ENCODE measurements at regions not wholly inside any gene's neighbourhood (a gene's known extent, or its start where the extent isn't known, plus 50 kb on each side); places are given as distances from the start of the nearest gene placed in this dataset.

- Histone ChIP-seq H3K9me3 (ENCODE audit: control insufficient read depth, low read depth, low read length) (no peaks in the 10 kb centered on the region), H4K5ac (ENCODE audit: insufficient read length, low read depth, low read length) (no peak overlapping the region), H3K4ac (ENCODE audit: low read depth, low read length) (no peak overlapping the region), H2BK120ac (ENCODE audit: low read depth, low read length, poor library complexity, severe bottlenecking) (no peak overlapping the region), H2BK12ac (ENCODE audit: insufficient read length, low read depth, low read length) (no peak overlapping the region), H4K20me1 (ENCODE audit: control insufficient read depth, insufficient read depth, insufficient read length) (no peaks in the 10 kb centered on the region), H3K27me3 (ENCODE audit: insufficient read depth, low read length) (no peaks in the 10 kb centered on the region), H3T11ph (ENCODE audit: low read length) (no peak overlapping the region), H2AFZ (ENCODE audit: low read length) (no peak overlapping the region), H2BK15ac (ENCODE audit: low read depth, low read length) (no peak overlapping the region), H3K23me2 (ENCODE audit: insufficient read length, low read depth, low read length, poor library complexity, severe bottlenecking) (no peaks in the 10 kb centered on the region), H4K91ac (ENCODE audit: insufficient read length, low read depth, low read length) (no peak overlapping the region), H3K56ac (ENCODE audit: insufficient read length, low read depth, low read length) (no peak overlapping the region), H2AK5ac (ENCODE audit: insufficient read length, low read length) (no peak overlapping the region), H3K4me2 (ENCODE audit: insufficient read depth, insufficient read length, low read length) (no peak overlapping the region), H2BK5ac (ENCODE audit: insufficient read length, low read length) (no peak overlapping the region), H3K79me1 (ENCODE audit: insufficient read depth, low read depth, low read length, poor library complexity, severe bottlenecking) (no peaks in the 10 kb centered on the region), H3K14ac (ENCODE audit: insufficient read depth, low read length) (no peak overlapping the region), H4K8ac (replicated peaks; ENCODE audit: insufficient read length, low read depth, low read length) (no peak overlapping the region), H2BK20ac (ENCODE audit: low read depth, low read length, poor library complexity, severe bottlenecking) (no peak overlapping the region), H3K79me2 (ENCODE audit: insufficient read depth, low read length) (no peaks in the 10 kb centered on the region), H3K9ac (ENCODE audit: extremely low read depth, insufficient read length, low read length) (no peak overlapping the region), H3K18ac (ENCODE audit: insufficient read length, low read depth, low read length) (no peak overlapping the region), H3K27ac (ENCODE audit: insufficient read length, low read depth, low read length) (no peak overlapping the region), H3K23ac (ENCODE audit: insufficient read length, low read depth, low read length) (no peak overlapping the region), H3K4me1 (ENCODE audit: insufficient read depth, low read length) (no peaks in the 10 kb centered on the region; the same call in 1 of the 2 replicates)
- Mint-ChIP-seq H3K9me3 (no peaks in the 10 kb centered on the region), H3K4me1 (peaks cover 5 to 7% of the 10 kb centered on the region in 2 experiments; a peak in 3 of 4 replicates), H3K4me3 (no peak overlapping the region), H3K36me3 (ENCODE audit: insufficient read depth in 1 of 3, low read depth in 3 of 3) (no peaks in the 10 kb centered on the region), H3K27ac (no peak overlapping the region; a peak in 1 of 7 replicates), H3K27me3 (ENCODE audit: low read depth) (no peaks in the 10 kb centered on the region)
- no CpG with 5 or more reads among the region's 4 CpGs for WGBS (ENCODE audit: extremely low coverage, insufficient read length, low lambda C conversion rate)
- DNase-seq: no peak
- TF ChIP-seq CTCF (conservative IDR thresholded peaks at IDR 0.05): no peak
Observed at GRCh38 chr9:79929285-79929684, 357.5 kb downstream of the TLE4 start.

Measured in H9 (cell line).